ENCODE measurements at regions not wholly inside any gene's neighbourhood (a gene's known extent, or its start where the extent isn't known, plus 50 kb on each side); places are given as distances from the start of the nearest gene placed in this dataset.
A peak's percentile ranks its signal among the peaks of the same experiment; 100 is the strongest.
"Not testable (repeated sequence)": the region's sequence is repeated elsewhere in the genome, so short reads cannot be mapped to it uniquely, and the experiment has no call there.

- DNase-seq, result no peak
Observed at GRCh38 chr13:40345654-40346372, 320.6 kb downstream of the FOXO1 start.

GRCh38 chr13:40346592-40346991 is 319.8 kb downstream of the FOXO1 start:
- DNase-seq, result no peak

DNA sequence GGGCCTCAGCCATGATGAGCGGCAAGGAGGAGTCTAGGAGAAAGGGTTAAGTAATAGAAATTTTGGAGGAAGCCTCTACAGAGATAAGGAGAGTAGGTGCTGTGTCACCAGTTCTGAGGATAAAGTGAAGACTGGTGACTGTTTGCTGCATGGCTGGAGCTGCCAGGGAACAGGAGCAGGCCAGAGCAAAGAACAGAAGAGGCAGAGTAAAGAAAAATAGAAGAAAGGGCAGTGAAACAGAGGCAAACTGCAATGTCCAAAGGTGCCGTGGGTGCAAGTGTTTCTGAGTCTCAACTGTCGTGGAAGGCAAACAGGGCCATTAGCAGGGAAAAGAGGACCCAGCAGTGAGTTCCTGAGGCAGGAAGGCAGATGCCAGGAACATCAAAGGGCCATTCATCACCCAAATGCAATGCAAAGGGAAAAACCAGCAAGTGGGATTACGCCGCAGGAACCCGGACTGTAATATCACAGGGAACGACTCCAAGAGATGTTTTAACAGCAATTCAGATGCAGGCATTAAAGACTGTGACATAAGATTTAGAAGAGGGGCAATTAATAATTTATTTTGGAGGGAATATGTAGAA is 318.3 kb downstream of the FOXO1 start:
- no peak for DNase-seq

- no peak for DNase-seq
Observed at GRCh38 chr13:40350283-40350992, 316.0 kb downstream of the FOXO1 start.

- no peak for DNase-seq
Observed at GRCh38 chr13:40351537-40352379, 314.7 kb downstream of the FOXO1 start.

- DNase-seq, result no peak
Observed at GRCh38 chr13:40352380-40352778, 314.1 kb downstream of the FOXO1 start.

DNA sequence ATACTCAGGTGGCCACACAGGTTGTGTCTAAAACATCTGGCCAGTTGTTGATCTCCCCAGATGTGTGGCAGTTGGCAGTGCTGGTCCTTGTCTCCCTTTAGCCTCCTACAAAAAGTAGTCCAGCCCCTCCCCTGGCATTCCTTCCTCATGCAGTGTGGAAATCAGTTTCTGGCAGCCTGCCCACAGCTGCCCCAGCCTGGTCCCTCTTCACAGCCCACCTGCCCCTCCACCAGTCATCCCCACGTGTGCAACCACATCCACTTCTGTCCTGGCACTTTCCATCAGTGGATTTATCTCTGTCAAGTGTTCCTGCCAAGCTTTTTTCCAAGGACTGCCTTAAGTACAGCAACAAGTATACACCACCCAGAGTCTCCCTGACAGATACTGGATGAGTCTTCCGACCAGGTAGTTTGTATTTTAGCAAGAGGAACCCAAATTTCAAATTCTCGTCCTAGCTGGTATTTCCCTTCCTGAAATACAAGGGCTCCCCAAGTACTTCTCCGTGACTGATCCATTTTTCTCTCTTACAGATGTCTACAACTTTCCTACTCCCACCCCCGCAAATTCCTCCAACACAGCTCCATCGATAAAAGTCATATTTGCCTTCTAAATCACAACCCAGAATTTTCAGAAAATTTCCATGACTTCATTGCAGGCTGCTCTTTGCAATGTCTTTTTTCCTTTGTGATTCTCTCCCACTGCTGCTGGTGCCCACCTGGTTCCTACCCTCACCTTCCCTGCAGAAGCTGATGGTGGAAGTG is 313.5 kb downstream of the FOXO1 start:
- no peak for DNase-seq

GRCh38 chr13:40355126-40355724 is 311.2 kb downstream of the FOXO1 start:
- DNase-seq, result no peak

DNA sequence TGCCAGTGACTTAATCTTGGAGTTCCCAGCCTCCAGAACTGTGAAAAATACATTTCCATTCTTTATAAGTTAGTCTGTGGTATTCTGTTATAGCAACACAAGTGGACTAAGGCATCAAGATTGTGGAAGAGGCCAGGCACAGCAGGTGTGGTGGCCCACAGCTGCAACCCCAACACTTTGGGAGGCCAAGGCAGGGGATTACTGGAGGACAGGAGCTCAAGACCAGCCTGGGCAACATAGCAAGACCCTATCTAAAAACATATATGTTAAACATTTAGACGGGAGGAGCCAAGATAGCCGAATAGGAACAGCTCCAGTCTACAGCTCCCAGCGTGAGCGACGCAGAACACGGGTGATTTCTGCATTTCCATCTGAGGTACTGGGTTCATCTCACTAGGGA is 310.4 kb downstream of the FOXO1 start:
- DNase-seq, result no peak

GRCh38 chr13:40356458-40356857 is 310.0 kb downstream of the FOXO1 start:
- DNase-seq, result not testable (repeated sequence)

DNA sequence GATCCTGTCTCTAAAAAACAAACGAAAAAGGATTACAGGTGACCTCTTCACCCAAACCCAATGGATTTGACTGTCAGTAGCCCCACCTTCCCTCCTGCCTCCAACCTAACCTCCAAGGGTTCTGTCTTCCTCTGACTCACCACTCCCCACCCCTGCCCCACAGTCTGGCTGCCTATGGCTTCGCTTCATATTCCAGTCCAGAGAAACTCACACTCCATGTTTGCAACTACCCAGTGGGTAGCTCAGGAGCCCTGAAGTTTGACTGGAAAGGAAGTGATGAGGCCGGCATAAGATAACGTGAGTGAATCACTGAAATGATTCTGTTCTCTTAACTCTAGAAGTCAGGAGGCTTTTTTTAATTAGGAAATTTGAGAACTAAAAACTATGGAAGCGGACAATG is 303.9 kb downstream of the FOXO1 start:
- DNase-seq, result no peak

DNA sequence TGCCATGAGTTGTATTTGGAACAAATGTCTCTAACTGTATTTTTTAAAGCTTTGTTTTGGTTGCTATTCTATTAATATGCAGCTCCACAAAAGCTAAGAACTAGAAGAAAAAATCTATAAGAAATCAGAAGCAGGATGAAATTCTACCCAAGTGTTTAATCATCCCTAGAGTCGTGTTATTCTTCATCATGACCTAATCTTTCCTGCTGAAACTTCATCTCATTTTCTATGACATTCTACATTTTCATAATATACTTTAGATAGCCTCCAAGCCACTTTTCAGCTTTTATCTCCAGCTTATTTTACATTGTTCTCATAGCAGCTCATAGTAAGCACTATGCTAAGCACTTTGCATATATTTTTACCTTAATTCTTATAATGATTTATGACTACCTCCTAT is 302.8 kb downstream of the FOXO1 start:
- no peak for DNase-seq

DNA sequence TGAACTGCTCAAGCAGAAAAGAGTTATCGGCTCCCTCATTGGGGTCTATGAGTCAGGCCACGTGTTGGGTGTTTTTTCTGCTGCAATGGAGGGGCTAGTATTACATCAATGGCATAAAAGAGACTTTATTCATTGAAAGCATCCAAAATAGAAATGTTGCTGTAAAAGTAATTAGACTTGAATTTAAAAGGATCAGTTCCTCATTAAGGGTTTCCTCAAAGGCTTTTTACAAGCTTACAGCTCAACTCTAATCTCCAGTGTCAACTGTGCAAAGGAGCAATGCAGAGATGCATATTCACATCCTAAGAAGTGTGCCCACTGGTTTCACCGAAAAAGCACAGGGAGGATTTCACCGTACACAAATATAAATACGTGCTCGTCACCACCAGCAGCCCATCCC is 300.3 kb downstream of the FOXO1 start:
- DNase-seq, result no peak

DNA sequence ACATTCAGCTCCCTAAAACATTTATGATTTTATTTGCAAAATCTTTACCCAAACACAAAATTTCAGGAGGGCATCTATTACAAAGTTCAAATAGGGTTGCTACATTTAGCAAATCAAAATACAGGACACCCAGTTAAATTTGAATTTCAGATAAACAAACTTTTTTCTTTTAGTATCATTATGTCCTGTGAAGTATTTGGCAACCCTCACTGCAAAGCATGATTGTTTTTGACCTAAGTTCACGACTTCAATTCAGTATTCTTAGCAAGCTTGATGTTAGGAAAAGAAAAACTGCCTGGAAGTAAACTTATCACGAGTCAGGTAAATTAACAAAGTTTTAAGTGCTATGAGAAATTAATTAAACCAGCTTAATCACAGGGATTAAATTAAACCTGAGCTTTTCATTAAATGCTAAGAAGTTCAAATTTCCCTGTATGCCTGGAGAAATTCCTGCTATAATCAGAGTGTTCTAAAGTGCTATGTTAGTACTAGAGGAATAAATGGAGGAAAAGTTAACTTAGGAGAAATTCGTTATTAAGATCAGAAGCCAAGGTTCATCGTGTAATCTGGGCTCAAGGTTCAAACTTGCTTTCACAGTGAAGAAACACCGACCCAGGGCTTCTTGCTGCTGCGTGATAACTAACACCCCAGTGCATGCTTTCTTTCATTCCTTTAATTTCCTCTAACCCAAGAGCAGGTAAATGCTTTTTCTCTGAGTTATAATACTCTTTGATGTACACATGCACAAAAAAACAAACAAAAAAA is 298.1 kb downstream of the FOXO1 start:
- no peak for DNase-seq

DNA sequence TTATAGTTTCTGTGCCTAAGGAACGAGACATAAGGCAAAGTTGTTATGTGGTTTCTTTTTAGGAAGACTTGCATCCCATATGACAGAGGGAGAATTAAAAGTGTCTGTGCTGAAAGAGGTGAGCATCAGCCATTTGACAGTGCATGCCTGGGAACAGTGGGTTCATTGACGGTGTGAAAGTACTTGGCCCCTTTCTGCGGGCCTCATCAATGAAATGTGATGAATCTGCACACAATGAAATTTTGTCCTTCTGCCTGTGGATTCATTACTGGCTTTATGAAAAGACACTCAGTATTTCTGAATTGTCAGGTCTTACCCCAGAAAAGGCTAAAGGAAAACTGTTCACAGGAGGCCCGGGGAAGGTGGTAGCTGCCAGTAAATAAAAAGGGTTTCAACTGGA is 295.8 kb downstream of the FOXO1 start:
- no peak for DNase-seq

GRCh38 chr13:40371531-40372125 is 294.8 kb downstream of the FOXO1 start:
- no peak for DNase-seq

GRCh38 chr13:40373608-40374007 is 292.8 kb downstream of the FOXO1 start:
- DNase-seq, result peak; percentile 49

- no peak for DNase-seq
Observed at GRCh38 chr13:40375489-40376171, 290.8 kb downstream of the FOXO1 start.

- DNase-seq, result no peak
Observed at GRCh38 chr13:40376296-40376849, 290.1 kb downstream of the FOXO1 start.
